ENCODE measurements at regions not wholly inside any gene's neighbourhood (a gene's known extent, or its start where the extent isn't known, plus 50 kb on each side); places are given as distances from the start of the nearest gene placed in this dataset.

GRCh38 chr4:19380600-19380999, 871.1 kb upstream of the SLIT2 start:
- TF ChIP-seq CTCF (conservative IDR thresholded peaks at IDR 0.05; ENCODE audit: low read length) (no peak), EZH2phosphoT487 (IDR thresholded peaks at IDR 0.05; ENCODE audit: borderline replicate concordance) (no peak)

Data from Loucy (cell line).